Calu3 (cell line): ENCODE measurements at regions not wholly inside any gene's neighbourhood (a gene's known extent, or its start where the extent isn't known, plus 50 kb on each side); places are given as distances from the start of the nearest gene placed in this dataset.

Experiments used
- BruUV-seq: library from RNA; stranded (reverse); fragments of 400-500 nt; replicated peaks from 2 replicates; lab custom pipeline; 2021; lab: Mats Ljungman, UMichigan
- CTCF ChIA-PET: fragments of 300-600 bp; sonication (Branson Sonifier 250); formaldehyde crosslinking; loops from one replicate; lab custom pipeline; 2022; ENCODE audit warnings: antibody characterized with exemption; lab: Charles Lee
- DNase-seq: peaks from one replicate; pipeline ENCODE4 v3.0.0; 2022
- H3K27ac Mint-ChIP-seq: one replicate; pipeline ENCODE4 v1.8.0; 2022; ENCODE audit warnings: mixed read lengths; ENCODE audit not compliant: unreplicated experiment
- H3K27me3 Mint-ChIP-seq: one replicate; pipeline ENCODE4 v1.8.0; 2022; ENCODE audit warnings: mixed read lengths; ENCODE audit not compliant: unreplicated experiment
- H3K36me3 Mint-ChIP-seq: one replicate; pipeline ENCODE4 v1.8.0; 2022; ENCODE audit warnings: mild to moderate bottlenecking, moderate library complexity, mixed read lengths; ENCODE audit not compliant: insufficient read depth, unreplicated experiment
- H3K4me1 Mint-ChIP-seq: one replicate; pipeline ENCODE4 v1.8.0; 2022; ENCODE audit warnings: mild to moderate bottlenecking, low read depth, mixed read lengths; ENCODE audit not compliant: unreplicated experiment
- H3K4me3 Mint-ChIP-seq: one replicate; pipeline ENCODE4 v1.8.0; 2022; ENCODE audit warnings: mild to moderate bottlenecking, low read depth, moderate library complexity, mixed read lengths; ENCODE audit not compliant: unreplicated experiment
- H3K9me3 Mint-ChIP-seq: one replicate; pipeline ENCODE4 v1.8.0; 2022; ENCODE audit warnings: low read depth, mixed read lengths; ENCODE audit not compliant: unreplicated experiment
- CTCF ChIP-seq: fragments of 200-600 bp; IDR thresholded peaks from one replicate; pipeline ENCODE4 v1.8.0; 2022; ENCODE audit warnings: antibody characterized with exemption; ENCODE audit not compliant: unreplicated experiment
- intact Hi-C: fragments of 100-400 bp; cut with micrococcal nuclease; formaldehyde crosslinking; loops from one replicate; pipeline ENCODE4 v1.10.0; 2022; ENCODE audit not compliant: unreplicated experiment

GRCh38 chr2:155281907-155282306, 583.4 kb downstream of the KCNJ3 start:
- H3K9me3 Mint-ChIP-seq = no peaks in the 10 kb centered on the region
- no peaks in the 10 kb centered on the region for H3K36me3 Mint-ChIP-seq
- DNase-seq = no peak

GRCh38 chr2:155273323-155273722, 574.8 kb downstream of the KCNJ3 start:
- Mint-ChIP-seq H3K4me3 (no peak overlapping the region), H3K36me3 (no peaks in the 10 kb centered on the region), H3K9me3 (no peaks in the 10 kb centered on the region), H3K27me3 (no peaks in the 10 kb centered on the region), H3K4me1 (no peaks in the 10 kb centered on the region), H3K27ac (no peak overlapping the region)
- CTCF ChIA-PET = no interaction called here
- intact Hi-C loops = no loop called here
- DNase-seq = no peak
- no peak for TF ChIP-seq CTCF
- no TSS peak for BruUV-seq

More at GRCh38 chr2:155281907-155282306, 583.4 kb downstream of the KCNJ3 start:
- TF ChIP-seq CTCF = no peak
- Mint-ChIP-seq H3K27me3 (no peaks in the 10 kb centered on the region), H3K4me3 (no peak overlapping the region), H3K27ac (no peak overlapping the region), H3K4me1 (no peaks in the 10 kb centered on the region)
- CTCF ChIA-PET = no interaction called here
- no TSS peak for BruUV-seq
- intact Hi-C loops = no loop called here

- DNase-seq = no peak
- BruUV-seq = no TSS peak
- intact Hi-C loops = no loop called here
- Mint-ChIP-seq H3K4me3 (no peak overlapping the region), H3K27ac (no peak overlapping the region), H3K9me3 (no peaks in the 10 kb centered on the region), H3K36me3 (no peaks in the 10 kb centered on the region), H3K27me3 (no peaks in the 10 kb centered on the region), H3K4me1 (no peaks in the 10 kb centered on the region)
- CTCF ChIA-PET = no interaction called here
- no peak for TF ChIP-seq CTCF
Observed at GRCh38 chr2:155266583-155266982, 568.1 kb downstream of the KCNJ3 start.

- no peak for DNase-seq
- Mint-ChIP-seq H3K27me3 (no peaks in the 10 kb centered on the region), H3K4me3 (no peak overlapping the region), H3K4me1 (no peaks in the 10 kb centered on the region), H3K27ac (no peak overlapping the region), H3K36me3 (no peaks in the 10 kb centered on the region), H3K9me3 (no peaks in the 10 kb centered on the region)
- no TSS peak for BruUV-seq
- no peak for TF ChIP-seq CTCF
- CTCF ChIA-PET = no interaction called here
- intact Hi-C loops = no loop called here
Observed at GRCh38 chr2:155266109-155266508, 567.6 kb downstream of the KCNJ3 start.
